ENCODE measurements at regions not wholly inside any gene's neighbourhood (a gene's known extent, or its start where the extent isn't known, plus 50 kb on each side); places are given as distances from the start of the nearest gene placed in this dataset.

DNA sequence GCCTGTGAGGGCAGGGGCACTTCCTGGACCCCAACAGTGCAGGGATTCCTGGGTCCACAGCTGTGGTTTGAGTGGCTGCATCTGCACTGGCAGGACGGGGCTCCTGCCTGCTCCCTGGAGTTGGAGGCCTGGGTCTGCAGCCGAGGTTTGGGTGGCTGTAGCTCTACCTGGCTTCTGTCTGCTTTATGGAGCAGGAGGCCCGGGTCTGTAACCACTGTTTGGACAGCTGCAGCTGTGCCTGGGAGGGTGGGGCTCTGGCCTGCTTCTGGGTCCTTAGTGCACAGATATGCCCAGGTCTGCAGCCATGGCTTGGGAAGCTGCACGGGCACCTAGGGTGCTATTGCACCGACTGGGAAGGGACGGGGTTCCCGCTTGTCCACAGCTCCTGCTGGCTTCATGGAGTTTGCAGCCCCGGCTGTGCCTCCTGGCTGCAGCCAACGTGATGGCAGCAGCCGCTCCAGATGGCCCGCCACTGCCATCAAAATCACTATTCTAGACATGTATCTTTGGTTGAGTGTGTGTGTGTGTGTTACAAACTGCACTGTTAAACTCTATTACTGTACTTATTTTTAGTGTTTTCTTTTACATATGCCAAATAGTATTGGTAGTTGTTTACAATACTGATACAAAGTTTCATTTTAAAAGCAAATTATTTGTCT lies 412.3 kb upstream of the KIRREL3 start:
- WGBS (ENCODE audit: insufficient coverage, insufficient replicate concordance, low lambda C conversion rate, missing lambda C conversion rate) = 9% methylated on average over 11 of the region's 11 CpGs

More for the DNA sequence above, 412.3 kb upstream of the KIRREL3 start:
- no peak for ATAC-seq
- H3K9ac ChIP-seq (ENCODE audit: control insufficient read depth, insufficient read depth, low read length) = no peak overlapping the region
- no peaks in the 10 kb centered on the region for H3K9me3 ChIP-seq (replicated peaks; ENCODE audit: control insufficient read depth, insufficient read depth, low read length)
- H3K4me1 ChIP-seq (ENCODE audit: control insufficient read depth, insufficient read depth, low read length) = no peaks in the 10 kb centered on the region
- H2AFZ ChIP-seq (ENCODE audit: control insufficient read depth, low read depth, low read length) = no peak overlapping the region
- TF ChIP-seq KAT2A (conservative IDR thresholded peaks at IDR 0.05; ENCODE audit: control insufficient read depth, low read depth, low read length) (no peak), NR2C2 (IDR thresholded peaks at IDR 0.05; ENCODE audit: borderline replicate concordance, control insufficient read depth, insufficient read length, low read depth) (no peak), KDM1A (IDR thresholded peaks at IDR 0.05; ENCODE audit: borderline replicate concordance) (no peak), MTA3 (IDR thresholded peaks at IDR 0.05; ENCODE audit: borderline replicate concordance, low read length) (no peak), NR2C1 (IDR thresholded peaks at IDR 0.05) (no peak), NFYB (IDR thresholded peaks at IDR 0.05; ENCODE audit: insufficient read depth, low read depth, low read length) (no peak), SRF (IDR thresholded peaks at IDR 0.05; ENCODE audit: low read depth in 2 of 2, low read length in 2 of 2) (no peak), HCFC1 (IDR thresholded peaks at IDR 0.05; ENCODE audit: low read length) (no peak)
- TF ChIP-seq, protein P1, sequence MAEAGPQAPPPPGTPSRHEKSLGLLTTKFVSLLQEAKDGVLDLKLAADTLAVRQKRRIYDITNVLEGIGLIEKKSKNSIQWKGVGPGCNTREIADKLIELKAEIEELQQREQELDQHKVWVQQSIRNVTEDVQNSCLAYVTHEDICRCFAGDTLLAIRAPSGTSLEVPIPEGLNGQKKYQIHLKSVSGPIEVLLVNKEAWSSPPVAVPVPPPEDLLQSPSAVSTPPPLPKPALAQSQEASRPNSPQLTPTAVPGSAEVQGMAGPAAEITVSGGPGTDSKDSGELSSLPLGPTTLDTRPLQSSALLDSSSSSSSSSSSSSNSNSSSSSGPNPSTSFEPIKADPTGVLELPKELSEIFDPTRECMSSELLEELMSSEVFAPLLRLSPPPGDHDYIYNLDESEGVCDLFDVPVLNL (IDR thresholded peaks at IDR 0.05; ENCODE audit: low read depth, low read length) = no peak
- TF ChIP-seq, protein P2, sequence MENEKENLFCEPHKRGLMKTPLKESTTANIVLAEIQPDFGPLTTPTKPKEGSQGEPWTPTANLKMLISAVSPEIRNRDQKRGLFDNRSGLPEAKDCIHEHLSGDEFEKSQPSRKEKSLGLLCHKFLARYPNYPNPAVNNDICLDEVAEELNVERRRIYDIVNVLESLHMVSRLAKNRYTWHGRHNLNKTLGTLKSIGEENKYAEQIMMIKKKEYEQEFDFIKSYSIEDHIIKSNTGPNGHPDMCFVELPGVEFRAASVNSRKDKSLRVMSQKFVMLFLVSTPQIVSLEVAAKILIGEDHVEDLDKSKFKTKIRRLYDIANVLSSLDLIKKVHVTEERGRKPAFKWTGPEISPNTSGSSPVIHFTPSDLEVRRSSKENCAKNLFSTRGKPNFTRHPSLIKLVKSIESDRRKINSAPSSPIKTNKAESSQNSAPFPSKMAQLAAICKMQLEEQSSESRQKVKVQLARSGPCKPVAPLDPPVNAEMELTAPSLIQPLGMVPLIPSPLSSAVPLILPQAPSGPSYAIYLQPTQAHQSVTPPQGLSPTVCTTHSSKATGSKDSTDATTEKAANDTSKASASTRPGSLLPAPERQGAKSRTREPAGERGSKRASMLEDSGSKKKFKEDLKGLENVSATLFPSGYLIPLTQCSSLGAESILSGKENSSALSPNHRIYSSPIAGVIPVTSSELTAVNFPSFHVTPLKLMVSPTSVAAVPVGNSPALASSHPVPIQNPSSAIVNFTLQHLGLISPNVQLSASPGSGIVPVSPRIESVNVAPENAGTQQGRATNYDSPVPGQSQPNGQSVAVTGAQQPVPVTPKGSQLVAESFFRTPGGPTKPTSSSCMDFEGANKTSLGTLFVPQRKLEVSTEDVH (IDR thresholded peaks at IDR 0.05; ENCODE audit: low read depth, partially characterized antibody) = no peak
- POLR2A ChIA-PET = no interaction called here
- no peak overlapping the region for H3K4me2 ChIP-seq (ENCODE audit: control insufficient read depth, insufficient read depth)
- no peaks in the 10 kb centered on the region for H3K27me3 ChIP-seq (replicated peaks in 1 of 2; ENCODE audit: control insufficient read depth in 2 of 2, insufficient read depth in 2 of 2, low read length in 1 of 2)
- no TSS peak for BruUV-seq (replicated peaks)
- in situ Hi-C loops (cut with MboI) = no loop called here
- CTCF ChIA-PET = no interaction called here
- RAD21 ChIA-PET (ENCODE audit: unreplicated experiment) = no interaction called here
- no peaks in the 10 kb centered on the region for H3K36me3 ChIP-seq (ENCODE audit: control insufficient read depth in 2 of 2, insufficient read depth in 2 of 2, low read length in 1 of 2)
- FAIRE-seq = no peak
- no peak overlapping the region for H3K27ac ChIP-seq (ENCODE audit: control insufficient read depth, insufficient read depth)
- H3K79me2 ChIP-seq (ENCODE audit: control insufficient read depth, insufficient read depth, low read length) = no peaks in the 10 kb centered on the region
- DNase-seq (ENCODE audit: low read depth, low spot score) = no peak
- no peaks in the 10 kb centered on the region for H4K20me1 ChIP-seq (ENCODE audit: control insufficient read depth, insufficient read depth)
- intact Hi-C loops (cut with micrococcal nuclease; ENCODE audit: unreplicated experiment) = loop anchor here (10.0 kb wide), 1 partner anchor 62 kb away; no protein-coding TSS in a partner anchor
- no peak overlapping the region for H3K4me3 ChIP-seq
- SMC1A ChIA-PET (ENCODE audit: uncharacterized antibody, unreplicated experiment) = no interaction called here

Measured in GM12878 (cell line).